HCT116 (cell line): ENCODE measurements at regions not wholly inside any gene's neighbourhood (a gene's known extent, or its start where the extent isn't known, plus 50 kb on each side); places are given as distances from the start of the nearest gene placed in this dataset.

Experiments used
- ATAC-seq: fragments of 200-7000 bp; cut with Tn5 transposase; 2 replicates; pipeline ENCODE4 v1.9.1; 2020; ENCODE audit warnings: mild to moderate bottlenecking, moderate library complexity
- BruUV-seq: library from RNA; stranded (reverse); fragments of 400-500 nt; replicated peaks from 2 replicates; lab custom pipeline; 2021; lab: Mats Ljungman, UMichigan
- CTCF ChIA-PET: fragments of 300-600 bp; sonication (Branson Sonifier 250); formaldehyde crosslinking; loops from one replicate; lab custom pipeline; 2021; ENCODE audit warnings: antibody characterized with exemption; lab: Charles Lee
- POLR2A ChIA-PET: fragments of 300-600, 350-600 bp; sonication (Branson Sonifier 250); formaldehyde crosslinking; loops from one replicate; lab custom pipeline; 2021; ENCODE audit warnings: antibody characterized with exemption; lab: Charles Lee
- RAD21 ChIA-PET, 2 experiments: fragments of 300-600 bp; sonication (Branson Sonifier 250); formaldehyde crosslinking; loops; one replicate each; lab custom pipeline; 2023; ENCODE audit warnings: low total read pairs in 2 of 2; ENCODE audit not compliant: uncharacterized antibody in 2 of 2, unreplicated experiment in 2 of 2, low non-redundant PET in 1 of 2; lab: Charles Lee
- DNase-seq: peaks from one replicate; pipeline ENCODE4 v3.0.0-alpha.2; 2010; ENCODE audit warnings: low read depth, low spot score
- H2AFZ ChIP-seq: fragments of 200-600 bp; shearing (Covaris generic), sonication (generic); 2 replicates; pipeline ENCODE4 v1.6.1; 2017; ENCODE audit warnings: low read depth, mixed run types, mixed read lengths, antibody characterized with exemption, low read length; ENCODE audit not compliant: poor library complexity, severe bottlenecking
- H3K27ac ChIP-seq: 2 replicates; pipeline ENCODE4 v1.5.1; 2012; ENCODE audit warnings: low read depth, low read length
- H3K27me3 ChIP-seq: fragments of 200-600 bp; sonication (generic); 2 replicates; pipeline ENCODE4 v1.6.1; 2016; ENCODE audit warnings: mixed run types, low read length, mixed read lengths; ENCODE audit not compliant: insufficient read depth
- H3K36me3 ChIP-seq, 2 experiments: fragments of 200-500 bp in 1 of 2; fragments of 200-600 bp in 1 of 2; sonication (Bioruptor generic) in 1 of 2; sonication (generic) in 1 of 2; 2 replicates each; pipeline versions ENCODE4 v1.5.1 to v1.6.1; 2014 to 2016; ENCODE audit warnings: low read length in 2 of 2, inconsistent platforms in 1 of 2, mixed read lengths in 1 of 2, mixed run types in 1 of 2; ENCODE audit not compliant: insufficient read depth in 2 of 2, control insufficient read depth in 1 of 2
- H3K4me1 ChIP-seq, 2 experiments: fragments of 200-600 bp in 1 of 2; sonication (generic) in 1 of 2; 2 replicates each; pipeline versions ENCODE4 v1.5.1 to v1.6.1; 2012 to 2017; ENCODE audit warnings: low read length in 2 of 2, inconsistent platforms in 1 of 2, mild to moderate bottlenecking in 1 of 2, mixed read lengths in 1 of 2, mixed run types in 1 of 2, moderate library complexity in 1 of 2; ENCODE audit not compliant: insufficient read depth in 2 of 2, control insufficient read depth in 1 of 2
- H3K4me2 ChIP-seq: fragments of 200-600 bp; sonication (generic); 2 replicates; pipeline ENCODE4 v1.6.1; 2017; ENCODE audit warnings: mixed run types, low read length, mixed read lengths
- H3K4me3 ChIP-seq, 2 experiments: fragments of 200-600 bp in 1 of 2; sonication (generic) in 1 of 2; replicated peaks in 1 of 2; 2 replicates each; pipeline ENCODE4 v1.5.1; 2011 to 2016; ENCODE audit warnings: low read length in 2 of 2, control low read depth in 1 of 2, low read depth in 1 of 2, mild to moderate bottlenecking in 1 of 2, mixed read lengths in 1 of 2, mixed run types in 1 of 2
- H3K79me2 ChIP-seq: fragments of 200-600 bp; sonication (generic); 2 replicates; pipeline ENCODE4 v1.6.1; 2017; ENCODE audit warnings: mild to moderate bottlenecking, mixed run types, low read length, moderate library complexity, mixed read lengths; ENCODE audit not compliant: insufficient read depth
- H3K9ac ChIP-seq: fragments of 200-600 bp; sonication (generic); 2 replicates; pipeline ENCODE4 v1.6.1; 2016; ENCODE audit warnings: low read length, mixed read lengths
- H3K9me2 ChIP-seq: fragments of 200-600 bp; sonication (generic), shearing (Covaris generic); 2 replicates; pipeline ENCODE4 v1.6.1; 2017; ENCODE audit warnings: mixed run types, mild to moderate bottlenecking, moderate library complexity; ENCODE audit not compliant: insufficient read depth
- H3K9me3 ChIP-seq, 2 experiments: fragments of 200-500 bp in 1 of 2; fragments of 200-600 bp in 1 of 2; sonication (Bioruptor generic) in 1 of 2; sonication (generic) in 1 of 2; 2 replicates each; pipeline ENCODE4 v1.6.1; 2014 to 2017; ENCODE audit warnings: low read length in 2 of 2, mixed read lengths in 2 of 2, inconsistent platforms in 1 of 2, low read depth in 1 of 2, mild to moderate bottlenecking in 1 of 2, mixed run types in 1 of 2, moderate library complexity in 1 of 2; ENCODE audit not compliant: control insufficient read depth in 1 of 2, insufficient read depth in 1 of 2
- H4K20me1 ChIP-seq: fragments of 200-600 bp; sonication (generic), shearing (Covaris generic); 2 replicates; pipeline ENCODE4 v1.6.1; 2017; ENCODE audit warnings: mixed run types, mild to moderate bottlenecking, moderate library complexity; ENCODE audit not compliant: insufficient read depth
- ELF1 ChIP-seq: IDR thresholded peaks from 2 replicates; pipeline ENCODE4 v1.6.1; 2012; ENCODE audit warnings: low read depth, borderline replicate concordance
- EZH2 ChIP-seq: fragments of 200-600 bp; sonication (generic); IDR thresholded peaks from 2 replicates; pipeline ENCODE4 v1.6.1; 2017; ENCODE audit warnings: antibody characterized with exemption, mixed run types
- EZH2phosphoT487 ChIP-seq: fragments of 200-600 bp; IDR thresholded peaks from 2 replicates; pipeline ENCODE4 v1.6.1; 2018; ENCODE audit warnings: antibody characterized with exemption, borderline replicate concordance
- FOSL1 ChIP-seq: IDR thresholded peaks from 2 replicates; pipeline ENCODE4 v1.6.1; 2012; ENCODE audit warnings: low read depth
- JUND ChIP-seq: IDR thresholded peaks from 2 replicates; pipeline ENCODE4 v1.6.1; 2012
- SIN3A ChIP-seq: IDR thresholded peaks from 2 replicates; pipeline ENCODE4 v1.6.1; 2012; ENCODE audit warnings: low read depth
- SP1 ChIP-seq: IDR thresholded peaks from 2 replicates; pipeline ENCODE4 v1.6.1; 2012; ENCODE audit warnings: low read depth
- SRF ChIP-seq: IDR thresholded peaks from 2 replicates; pipeline ENCODE4 v1.6.1; 2012; ENCODE audit warnings: low read depth
- TCF7L2 ChIP-seq: IDR thresholded peaks from 2 replicates; pipeline ENCODE4 v1.7.0; 2011; ENCODE audit warnings: borderline replicate concordance, inconsistent platforms; ENCODE audit not compliant: insufficient read depth, insufficient read length; ENCODE audit errors: extremely low read depth
- YY1 ChIP-seq: IDR thresholded peaks from 2 replicates; pipeline ENCODE4 v1.6.1; 2011; ENCODE audit warnings: low read length, low read depth, moderate library complexity, mild to moderate bottlenecking; ENCODE audit not compliant: insufficient replicate concordance; ENCODE audit errors: extremely low read depth
- ZFX ChIP-seq: fragments of 450-650 bp; IDR thresholded peaks from 2 replicates; pipeline ENCODE4 v1.6.1; 2017
- ZNF274 ChIP-seq: fragments of 200-500 bp; sonication (Bioruptor generic); IDR thresholded peaks from 2 replicates; pipeline ENCODE4 v1.6.1; 2014; ENCODE audit warnings: mild to moderate bottlenecking, low read depth, low read length, inconsistent platforms
- intact Hi-C: fragments of 100-400 bp; cut with micrococcal nuclease; formaldehyde crosslinking; loops from 2 replicates; pipeline ENCODE4 v1.10.0; 2022
- TF ChIP-seq, protein P1 (sequence below): IDR thresholded peaks from 2 replicates; pipeline ENCODE4 v1.6.1; 2011; ENCODE audit warnings: mild to moderate bottlenecking, low read length, moderate library complexity; ENCODE audit not compliant: insufficient replicate concordance; ENCODE audit errors: extremely low read depth
- TF ChIP-seq, protein P2 (sequence below): IDR thresholded peaks from 2 replicates; pipeline ENCODE4 v1.6.1; 2012
- TF ChIP-seq, protein P3 (sequence below), 3 experiments: fragments of 200-600 bp in 1 of 3; sonication (generic) in 1 of 3; IDR thresholded peaks in 2 of 3; conservative IDR thresholded peaks in 1 of 3; 2 replicates each; pipeline ENCODE4 v1.5.1; 2012 to 2017; ENCODE audit warnings: low read depth in 2 of 3, low read length in 2 of 3, antibody characterized with exemption in 1 of 3, borderline replicate concordance in 1 of 3, control low read depth in 1 of 3, mild to moderate bottlenecking in 1 of 3, mixed read lengths in 1 of 3, mixed run types in 1 of 3, moderate library complexity in 1 of 3; ENCODE audit not compliant: insufficient read depth in 1 of 3

DNA sequence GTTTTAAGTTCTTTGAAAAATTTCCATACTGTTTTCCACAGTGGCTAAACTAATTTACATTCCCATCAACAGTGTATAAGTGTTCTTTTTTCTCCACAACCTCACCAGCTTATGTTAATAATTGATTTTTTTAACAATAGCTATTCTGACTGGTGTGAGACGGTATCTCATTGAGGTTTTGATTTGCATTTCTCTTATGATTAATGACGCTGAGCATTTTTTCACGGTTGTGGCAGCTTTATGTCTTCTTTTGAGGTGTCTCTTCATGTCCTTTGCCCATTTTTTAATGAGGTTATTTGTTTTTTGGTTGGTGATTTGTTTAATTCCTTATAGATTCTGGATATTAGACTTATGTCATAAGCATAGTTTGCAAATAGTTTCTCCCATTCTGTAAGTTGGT is 997.9 kb downstream of the SUCLG1 start (continued):
- no peak for TF ChIP-seq ZNF274
- no peak for TF ChIP-seq JUND
- TF ChIP-seq EZH2: no peak
- no peak for TF ChIP-seq TCF7L2
- TF ChIP-seq EZH2phosphoT487: no peak
- TF ChIP-seq SIN3A: no peak
- TF ChIP-seq FOSL1: no peak
- TF ChIP-seq, all 23 proteins: peak for 0

DNA sequence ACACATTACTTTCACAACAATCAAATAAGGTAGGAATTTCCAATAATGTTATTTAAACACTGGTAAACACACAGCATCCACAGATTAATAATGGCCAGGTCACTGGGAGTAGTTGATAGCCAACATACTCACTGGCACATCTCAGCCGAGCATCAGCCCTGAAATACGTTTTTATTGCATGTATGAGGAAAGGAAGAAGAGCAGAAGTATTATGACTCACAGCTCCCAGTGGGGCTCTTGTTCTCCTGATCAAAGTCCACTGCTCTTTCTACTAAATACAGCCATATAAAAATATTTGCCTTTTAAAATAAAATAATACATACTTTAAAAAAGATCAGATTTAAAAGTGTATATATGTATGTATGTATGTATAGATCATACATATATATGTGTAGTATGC is 999.6 kb downstream of the SUCLG1 start:
- Histone ChIP-seq H3K9ac (no peak overlapping the region), H3K36me3 (no peaks in the 10 kb centered on the region), H3K27me3 (no peaks in the 10 kb centered on the region), H4K20me1 (no peaks in the 10 kb centered on the region), H3K4me2 (no peak overlapping the region; the same call in 1 of the 2 replicates), H3K4me1 (peaks cover 0 to 4% of the 10 kb centered on the region in 2 experiments; a peak in 2 of 4 replicates), H3K9me3 (no peaks in the 10 kb centered on the region), H3K4me3 (no peak overlapping the region), H3K79me2 (no peaks in the 10 kb centered on the region), H2AFZ (no peak overlapping the region), H3K9me2 (no peaks in the 10 kb centered on the region), H3K27ac (no peak overlapping the region)
- no peak for ATAC-seq
- BruUV-seq: no TSS peak
- POLR2A ChIA-PET: no interaction called here
- RAD21 ChIA-PET: no interaction called here
- CTCF ChIA-PET: no interaction called here
- no peak for TF ChIP-seq ZNF274
- no peak for TF ChIP-seq EZH2phosphoT487
- TF ChIP-seq SRF: no peak
- TF ChIP-seq, protein P1, sequence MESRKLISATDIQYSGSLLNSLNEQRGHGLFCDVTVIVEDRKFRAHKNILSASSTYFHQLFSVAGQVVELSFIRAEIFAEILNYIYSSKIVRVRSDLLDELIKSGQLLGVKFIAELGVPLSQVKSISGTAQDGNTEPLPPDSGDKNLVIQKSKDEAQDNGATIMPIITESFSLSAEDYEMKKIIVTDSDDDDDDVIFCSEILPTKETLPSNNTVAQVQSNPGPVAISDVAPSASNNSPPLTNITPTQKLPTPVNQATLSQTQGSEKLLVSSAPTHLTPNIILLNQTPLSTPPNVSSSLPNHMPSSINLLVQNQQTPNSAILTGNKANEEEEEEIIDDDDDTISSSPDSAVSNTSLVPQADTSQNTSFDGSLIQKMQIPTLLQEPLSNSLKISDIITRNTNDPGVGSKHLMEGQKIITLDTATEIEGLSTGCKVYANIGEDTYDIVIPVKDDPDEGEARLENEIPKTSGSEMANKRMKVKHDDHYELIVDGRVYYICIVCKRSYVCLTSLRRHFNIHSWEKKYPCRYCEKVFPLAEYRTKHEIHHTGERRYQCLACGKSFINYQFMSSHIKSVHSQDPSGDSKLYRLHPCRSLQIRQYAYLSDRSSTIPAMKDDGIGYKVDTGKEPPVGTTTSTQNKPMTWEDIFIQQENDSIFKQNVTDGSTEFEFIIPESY: no peak
- no peak for TF ChIP-seq TCF7L2
- no peak for TF ChIP-seq SIN3A
- TF ChIP-seq ZFX: no peak
- TF ChIP-seq, protein P2, sequence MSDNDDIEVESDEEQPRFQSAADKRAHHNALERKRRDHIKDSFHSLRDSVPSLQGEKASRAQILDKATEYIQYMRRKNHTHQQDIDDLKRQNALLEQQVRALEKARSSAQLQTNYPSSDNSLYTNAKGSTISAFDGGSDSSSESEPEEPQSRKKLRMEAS: no peak
- no peak for TF ChIP-seq JUND
- no peak for TF ChIP-seq SP1
- no peak for TF ChIP-seq FOSL1
- TF ChIP-seq EZH2: no peak
- no peak for TF ChIP-seq YY1
- TF ChIP-seq, protein P3, sequence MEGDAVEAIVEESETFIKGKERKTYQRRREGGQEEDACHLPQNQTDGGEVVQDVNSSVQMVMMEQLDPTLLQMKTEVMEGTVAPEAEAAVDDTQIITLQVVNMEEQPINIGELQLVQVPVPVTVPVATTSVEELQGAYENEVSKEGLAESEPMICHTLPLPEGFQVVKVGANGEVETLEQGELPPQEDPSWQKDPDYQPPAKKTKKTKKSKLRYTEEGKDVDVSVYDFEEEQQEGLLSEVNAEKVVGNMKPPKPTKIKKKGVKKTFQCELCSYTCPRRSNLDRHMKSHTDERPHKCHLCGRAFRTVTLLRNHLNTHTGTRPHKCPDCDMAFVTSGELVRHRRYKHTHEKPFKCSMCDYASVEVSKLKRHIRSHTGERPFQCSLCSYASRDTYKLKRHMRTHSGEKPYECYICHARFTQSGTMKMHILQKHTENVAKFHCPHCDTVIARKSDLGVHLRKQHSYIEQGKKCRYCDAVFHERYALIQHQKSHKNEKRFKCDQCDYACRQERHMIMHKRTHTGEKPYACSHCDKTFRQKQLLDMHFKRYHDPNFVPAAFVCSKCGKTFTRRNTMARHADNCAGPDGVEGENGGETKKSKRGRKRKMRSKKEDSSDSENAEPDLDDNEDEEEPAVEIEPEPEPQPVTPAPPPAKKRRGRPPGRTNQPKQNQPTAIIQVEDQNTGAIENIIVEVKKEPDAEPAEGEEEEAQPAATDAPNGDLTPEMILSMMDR (IDR thresholded peaks at IDR 0.05 in 2 of 3, conservative IDR thresholded peaks at IDR 0.05 in 1 of 3; ENCODE audit: borderline replicate concordance in 1 of 3, insufficient read depth in 1 of 3, low read depth in 2 of 3, low read length in 2 of 3): no peak
- TF ChIP-seq ELF1: no peak
- intact Hi-C loops: no loop called here
- DNase-seq: no peak
